ENCODE measurements at regions not wholly inside any gene's neighbourhood (a gene's known extent, or its start where the extent isn't known, plus 50 kb on each side); places are given as distances from the start of the nearest gene placed in this dataset.

DNA sequence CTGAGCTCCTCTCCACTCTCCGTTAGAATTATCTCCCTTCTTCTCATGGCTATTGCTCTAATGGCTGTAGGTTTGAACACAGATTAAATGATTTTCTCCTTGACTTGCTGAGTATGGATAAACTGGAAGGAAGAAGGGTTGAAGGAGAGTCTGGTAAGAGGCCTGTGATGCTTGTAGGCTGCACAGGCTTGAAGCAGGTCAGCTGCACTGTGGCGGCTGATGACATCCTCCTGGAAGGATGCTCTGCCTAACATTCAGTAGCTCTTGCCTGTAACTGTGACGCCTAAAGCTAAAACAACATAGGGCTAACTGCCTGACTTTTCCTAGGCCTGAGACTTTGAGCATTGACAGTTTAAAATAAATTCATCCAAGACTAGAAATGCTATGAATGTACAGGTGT is 166.3 kb downstream of the MREG start:
- CTCF ChIA-PET: no interaction called here
- Histone ChIP-seq H3K4me1 (ENCODE audit: control insufficient read depth, insufficient read depth, low read length) (no peaks in the 10 kb centered on the region; the same call in 1 of the 2 replicates), H3K36me3 (ENCODE audit: control insufficient read depth, insufficient read depth, low read length) (no peaks in the 10 kb centered on the region), H3K4me3 (ENCODE audit: low read depth in 2 of 2, low read length in 2 of 2) (no peak overlapping the region), H3K27me3 (ENCODE audit: control insufficient read depth, insufficient read depth, low read length) (no peaks in the 10 kb centered on the region), H3K9me3 (ENCODE audit: control insufficient read depth, insufficient read depth, low read depth, low read length) (no peaks in the 10 kb centered on the region), H3K27ac (ENCODE audit: low read length) (no peak overlapping the region)
- in situ Hi-C loops (cut with HindIII; ENCODE audit: low pct_unique_long_range_greater_than_20kb, low sequenced_read_pairs): no loop called here
- no peak for ATAC-seq
- DNase-seq (ENCODE audit: low read depth, low spot score): no peak
- intact Hi-C loops (cut with micrococcal nuclease; ENCODE audit: unreplicated experiment): no loop called here
- POLR2A ChIA-PET: no interaction called here
- BruUV-seq (replicated peaks): no TSS peak
- TF ChIP-seq SIN3A (IDR thresholded peaks at IDR 0.05; ENCODE audit: borderline replicate concordance, insufficient read depth, low read depth, low read length) (no peak), TCF7L2 (IDR thresholded peaks at IDR 0.05; ENCODE audit: low read depth, low read length) (no peak), REST (IDR thresholded peaks at IDR 0.05; ENCODE audit: insufficient read depth in 1 of 2, low read depth in 2 of 2, low read length in 1 of 2) (no peak), CTCF (IDR thresholded peaks at IDR 0.05) (no peak), POLR2AphosphoS5 (IDR thresholded peaks at IDR 0.05; ENCODE audit: low read depth, low read length) (no peak)

GRCh38 chr2:215845839-215846586 is 167.3 kb downstream of the MREG start:
- Histone ChIP-seq H3K27me3 (ENCODE audit: control insufficient read depth, insufficient read depth, low read length) (no peaks in the 10 kb centered on the region), H3K36me3 (ENCODE audit: control insufficient read depth, insufficient read depth, low read length) (no peaks in the 10 kb centered on the region), H3K4me3 (ENCODE audit: low read depth in 2 of 2, low read length in 2 of 2) (no peak overlapping the region), H3K9me3 (ENCODE audit: control insufficient read depth, insufficient read depth, low read depth, low read length) (no peaks in the 10 kb centered on the region), H3K27ac (ENCODE audit: low read length) (no peak overlapping the region), H3K4me1 (ENCODE audit: control insufficient read depth, insufficient read depth, low read length) (no peaks in the 10 kb centered on the region; the same call in 1 of the 2 replicates)
- TF ChIP-seq REST (IDR thresholded peaks at IDR 0.05; ENCODE audit: insufficient read depth in 1 of 2, low read depth in 2 of 2, low read length in 1 of 2) (no peak), POLR2AphosphoS5 (IDR thresholded peaks at IDR 0.05; ENCODE audit: low read depth, low read length) (no peak), CTCF (IDR thresholded peaks at IDR 0.05) (no peak), SIN3A (IDR thresholded peaks at IDR 0.05; ENCODE audit: borderline replicate concordance, insufficient read depth, low read depth, low read length) (no peak), TCF7L2 (IDR thresholded peaks at IDR 0.05; ENCODE audit: low read depth, low read length) (no peak)
- intact Hi-C loops (cut with micrococcal nuclease; ENCODE audit: unreplicated experiment) (no loop called here), in situ Hi-C loops (cut with HindIII; ENCODE audit: low pct_unique_long_range_greater_than_20kb, low sequenced_read_pairs) (no loop called here)
- ChIA-PET CTCF (no interaction called here), POLR2A (no interaction called here)
- no peak for DNase-seq (ENCODE audit: low read depth, low spot score)
- no TSS peak for BruUV-seq (replicated peaks)
- no peak for ATAC-seq
